H1 (cell line): ENCODE measurements at regions not wholly inside any gene's neighbourhood (a gene's known extent, or its start where the extent isn't known, plus 50 kb on each side); places are given as distances from the start of the nearest gene placed in this dataset.

Source experiments
- CTCF ChIA-PET: fragments of 300-600 bp; sonication (Branson Sonifier 250); formaldehyde crosslinking; loops from one replicate; lab custom pipeline; 2021; ENCODE audit not compliant: partially characterized antibody; lab: Charles Lee
- POLR2A ChIA-PET: fragments of 300-600 bp; sonication (Branson Sonifier 250); formaldehyde crosslinking; loops from one replicate; lab custom pipeline; 2021; ENCODE audit warnings: inconsistent platforms; ENCODE audit not compliant: partially characterized antibody; lab: Charles Lee
- DNase-seq, 2 experiments: peaks; one replicate each; pipeline versions ENCODE4 v3.0.0 to v3.0.0-alpha.2; 2010 to 2022; ENCODE audit warnings: low spot score in 2 of 2, low read depth in 1 of 2, mixed read lengths in 1 of 2
- FAIRE-seq: peaks from 2 replicates; lab custom pipeline; 2011; peaks lifted over from hg19 to GRCh38; lab: Jason Lieb, UNC
- H2AFZ ChIP-seq: 2 replicates; pipeline ENCODE4 v1.8.1; 2012; ENCODE audit warnings: low read length, inconsistent platforms
- H2AK5ac ChIP-seq: 2 replicates; pipeline ENCODE4 v1.6.1; 2013; ENCODE audit warnings: low read depth, low read length
- H2BK120ac ChIP-seq: replicated peaks from 2 replicates; pipeline ENCODE3; 2013; ENCODE audit warnings: low read depth, low read length, inconsistent platforms
- H2BK12ac ChIP-seq: 2 replicates; pipeline ENCODE4 v1.6.1; 2013; ENCODE audit warnings: low read depth, low read length
- H2BK15ac ChIP-seq: 2 replicates; pipeline ENCODE4 v1.6.1; 2013; ENCODE audit warnings: low read length
- H2BK20ac ChIP-seq: 2 replicates; pipeline ENCODE4 v1.6.1; 2013; ENCODE audit warnings: low read length
- H2BK5ac ChIP-seq: 2 replicates; pipeline ENCODE4 v1.6.1; 2013; ENCODE audit warnings: low read depth, low read length
- H3K14ac ChIP-seq: 2 replicates; pipeline ENCODE4 v1.6.1; 2013; ENCODE audit warnings: inconsistent platforms; ENCODE audit not compliant: insufficient read length
- H3K18ac ChIP-seq: 2 replicates; pipeline ENCODE4 v1.6.1; 2013; ENCODE audit warnings: low read length; ENCODE audit errors: extremely low read depth
- H3K23ac ChIP-seq: 2 replicates; pipeline ENCODE4 v1.6.1; 2013; ENCODE audit warnings: inconsistent platforms; ENCODE audit not compliant: insufficient read length
- H3K23me2 ChIP-seq: 2 replicates; pipeline ENCODE4 v1.6.1; 2013; ENCODE audit warnings: low read depth, low read length
- H3K27ac ChIP-seq: 2 replicates; pipeline ENCODE4 v1.6.1; 2011; ENCODE audit warnings: low read depth, low read length, inconsistent platforms
- H3K27me3 ChIP-seq, 4 experiments: replicated peaks in 1 of 4; 1 replicate in 1 of 4; 2 replicates in 3 of 4; pipeline versions ENCODE4 v1.6.1 to v1.8.1; 2011 to 2013; ENCODE audit warnings: low read length in 3 of 4, mild to moderate bottlenecking in 3 of 4, inconsistent platforms in 2 of 4, mixed read lengths in 2 of 4, moderate library complexity in 1 of 4; ENCODE audit not compliant: control insufficient read depth in 3 of 4, insufficient read depth in 3 of 4; ENCODE audit errors: extremely low read depth in 1 of 4
- H3K36me3 ChIP-seq, 4 experiments: 2 replicates each; pipeline versions ENCODE4 v1.6.1 to v1.8.1; 2011 to 2013; ENCODE audit warnings: mild to moderate bottlenecking in 4 of 4, low read length in 3 of 4, moderate library complexity in 2 of 4, control low read depth in 1 of 4, inconsistent platforms in 1 of 4; ENCODE audit not compliant: insufficient read depth in 4 of 4, control insufficient read depth in 2 of 4
- H3K4ac ChIP-seq: replicated peaks from 2 replicates; pipeline ENCODE3; 2013; ENCODE audit warnings: low read length, low read depth, mixed read lengths, inconsistent platforms; ENCODE audit not compliant: insufficient read length
- H3K4me1 ChIP-seq, 4 experiments: replicated peaks in 1 of 4; 1 replicate in 1 of 4; 2 replicates in 3 of 4; pipeline versions ENCODE4 v1.6.1 to v1.8.1; 2011 to 2013; ENCODE audit warnings: low read length in 3 of 4, inconsistent platforms in 2 of 4, mixed read lengths in 1 of 4; ENCODE audit not compliant: insufficient read depth in 4 of 4, control insufficient read depth in 3 of 4
- H3K4me2 ChIP-seq, 2 experiments: 2 replicates each; pipeline versions ENCODE4 v1.6.1 to v1.8.1; 2011 to 2013; ENCODE audit warnings: low read depth in 2 of 2, low read length in 2 of 2, control low read depth in 1 of 2, inconsistent platforms in 1 of 2, mild to moderate bottlenecking in 1 of 2; ENCODE audit not compliant: insufficient read depth in 1 of 2
- H3K4me3 ChIP-seq, 4 experiments: fragments of 200-600, 300-600 bp in 1 of 4; sonication (generic), shearing (Covaris generic), sonication (Bioruptor Twin) in 1 of 4; 2 replicates each; pipeline versions ENCODE4 v1.5.1 to v1.8.1; 2011 to 2016; ENCODE audit warnings: low read length in 4 of 4, low read depth in 3 of 4, control low read depth in 2 of 4, inconsistent platforms in 2 of 4, mild to moderate bottlenecking in 2 of 4, mixed read lengths in 1 of 4, moderate library complexity in 1 of 4; ENCODE audit not compliant: insufficient read depth in 2 of 4; ENCODE audit errors: extremely low read depth in 1 of 4
- H3K56ac ChIP-seq: replicated peaks from 2 replicates; pipeline ENCODE3; 2013; ENCODE audit warnings: low read depth, mild to moderate bottlenecking, mixed read lengths, low read length, inconsistent platforms; ENCODE audit not compliant: insufficient read length
- H3K79me1 ChIP-seq: 2 replicates; pipeline ENCODE4 v1.6.1; 2013; ENCODE audit warnings: low read depth, low read length, control low read depth
- H3K79me2 ChIP-seq, 2 experiments: 2 replicates each; pipeline versions ENCODE4 v1.6.1 to v1.8.1; 2012 to 2013; ENCODE audit warnings: low read length in 2 of 2, mild to moderate bottlenecking in 2 of 2, inconsistent platforms in 1 of 2; ENCODE audit not compliant: insufficient read depth in 2 of 2, control insufficient read depth in 1 of 2
- H3K9ac ChIP-seq, 4 experiments: replicated peaks in 1 of 4; 1 replicate in 1 of 4; 2 replicates in 3 of 4; pipeline versions ENCODE4 v1.6.1 to v1.8.1; 2011 to 2013; ENCODE audit warnings: low read depth in 3 of 4, low read length in 3 of 4, control low read depth in 2 of 4, mild to moderate bottlenecking in 2 of 4, moderate library complexity in 2 of 4, inconsistent platforms in 1 of 4; ENCODE audit errors: extremely low read depth in 1 of 4
- H3K9me3 ChIP-seq, 2 experiments: 2 replicates each; pipeline versions ENCODE4 v1.6.1 to v1.8.1; 2012 to 2013; ENCODE audit warnings: mild to moderate bottlenecking in 2 of 2, moderate library complexity in 2 of 2, control low read depth in 1 of 2, inconsistent platforms in 1 of 2, low read depth in 1 of 2, low read length in 1 of 2, mixed read lengths in 1 of 2; ENCODE audit not compliant: insufficient read depth in 2 of 2
- H4K20me1 ChIP-seq, 2 experiments: replicated peaks in 1 of 2; 2 replicates each; pipeline versions ENCODE3 to v1.8.1; 2011 to 2013; ENCODE audit warnings: inconsistent platforms in 2 of 2, low read length in 2 of 2, mild to moderate bottlenecking in 1 of 2; ENCODE audit not compliant: insufficient read depth in 2 of 2, control insufficient read depth in 1 of 2
- H4K5ac ChIP-seq: 2 replicates; pipeline ENCODE4 v1.6.1; 2013; ENCODE audit warnings: low read length, low read depth, mixed read lengths, inconsistent platforms; ENCODE audit not compliant: insufficient read length
- H4K8ac ChIP-seq: 2 replicates; pipeline ENCODE4 v1.8.0; 2013; ENCODE audit warnings: mild to moderate bottlenecking, moderate library complexity, low read length, inconsistent platforms; ENCODE audit not compliant: insufficient read depth; ENCODE audit errors: extremely low read depth
- H4K91ac ChIP-seq: replicated peaks from 2 replicates; pipeline ENCODE3; 2013; ENCODE audit warnings: low read length, mixed read lengths, inconsistent platforms; ENCODE audit not compliant: insufficient read length
- NRF1 ChIP-seq: IDR thresholded peaks from 2 replicates; pipeline ENCODE4 v1.6.1; 2011; ENCODE audit warnings: mild to moderate bottlenecking, low read depth, low read length, improper control_type of control experiment
- RAD21 ChIP-seq, 2 experiments: IDR thresholded peaks in 1 of 2; conservative IDR thresholded peaks in 1 of 2; 2 replicates each; pipeline ENCODE4 v1.6.1; 2011; ENCODE audit warnings: low read depth in 2 of 2, low read length in 2 of 2, improper control_type of control experiment in 1 of 2, inconsistent platforms in 1 of 2, mild to moderate bottlenecking in 1 of 2, moderate library complexity in 1 of 2
- WGBS, 2 experiments: shearing (Covaris generic) in 1 of 2; methylation state at CpG; one replicate each; pipeline versions ENCODE4 v1.1.6 to v1.1.7; 2013 to 2015; ENCODE audit warnings: low lambda C conversion rate in 2 of 2, mixed read lengths in 2 of 2, inconsistent platforms in 1 of 2, low coverage in 1 of 2, missing lambda C conversion rate in 1 of 2; ENCODE audit not compliant: insufficient replicate concordance in 2 of 2, insufficient coverage in 1 of 2, insufficient read length in 1 of 2; ENCODE audit errors: extremely low coverage in 1 of 2, missing lambda C conversion rate in 1 of 2; 5-methylcytosine and 5-hydroxymethylcytosine counted together
- TF ChIP-seq, protein P1 (sequence below), 3 experiments: IDR thresholded peaks; 1 replicate in 2 of 3; 2 replicates in 1 of 3; pipeline versions ENCODE4 v1.5.1 to v1.6.1; 2011; ENCODE audit warnings: low read length in 3 of 3, mild to moderate bottlenecking in 3 of 3, inconsistent platforms in 2 of 3, low read depth in 1 of 3, moderate library complexity in 1 of 3; ENCODE audit not compliant: insufficient read depth in 1 of 3; ENCODE audit errors: control extremely low read depth in 1 of 3

DNA sequence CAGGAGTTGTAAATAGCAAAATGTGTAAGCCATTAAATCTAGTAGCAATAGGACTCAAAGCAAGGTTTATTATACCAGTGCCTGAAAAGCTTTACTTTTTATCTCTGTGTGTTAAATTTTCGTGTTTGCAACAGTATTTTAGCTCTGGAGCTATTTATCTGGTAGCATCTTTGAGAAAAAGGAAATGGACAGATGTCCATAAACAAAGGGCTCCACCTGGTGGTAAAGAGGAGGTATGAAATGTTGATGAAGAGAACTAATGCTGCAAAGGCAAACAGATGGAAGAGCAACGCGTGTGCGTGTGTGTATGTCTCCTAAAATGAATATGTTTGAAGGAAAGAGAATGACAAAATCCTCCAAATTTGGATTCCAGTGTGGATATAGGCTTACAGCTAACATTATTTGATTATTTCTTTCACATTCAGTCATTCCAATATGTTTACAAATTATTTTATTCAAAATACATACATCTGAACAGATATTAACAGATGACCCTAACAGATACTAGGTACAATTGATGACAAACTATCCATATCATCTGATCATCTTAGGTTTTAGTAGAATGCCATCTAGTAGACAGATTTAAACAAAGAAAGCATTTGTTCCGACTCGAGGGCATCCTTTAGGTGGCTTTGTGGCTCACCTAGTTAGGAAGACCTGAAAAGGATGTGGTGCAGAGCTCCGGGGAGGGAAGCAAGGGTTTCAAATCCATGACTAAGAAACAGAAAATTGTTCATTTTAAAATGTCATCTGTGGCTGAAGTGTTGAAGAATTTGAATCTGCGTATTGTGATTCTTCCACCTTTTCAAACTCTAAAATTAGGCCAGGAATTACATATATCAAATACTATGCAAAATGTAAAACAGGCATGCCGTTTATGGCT is 383.3 kb downstream of the MTX2 start:
- Histone ChIP-seq H3K18ac (no peak overlapping the region), H3K4me3 (no peak overlapping the region)
- no peak for DNase-seq
- TF ChIP-seq, protein P1, sequence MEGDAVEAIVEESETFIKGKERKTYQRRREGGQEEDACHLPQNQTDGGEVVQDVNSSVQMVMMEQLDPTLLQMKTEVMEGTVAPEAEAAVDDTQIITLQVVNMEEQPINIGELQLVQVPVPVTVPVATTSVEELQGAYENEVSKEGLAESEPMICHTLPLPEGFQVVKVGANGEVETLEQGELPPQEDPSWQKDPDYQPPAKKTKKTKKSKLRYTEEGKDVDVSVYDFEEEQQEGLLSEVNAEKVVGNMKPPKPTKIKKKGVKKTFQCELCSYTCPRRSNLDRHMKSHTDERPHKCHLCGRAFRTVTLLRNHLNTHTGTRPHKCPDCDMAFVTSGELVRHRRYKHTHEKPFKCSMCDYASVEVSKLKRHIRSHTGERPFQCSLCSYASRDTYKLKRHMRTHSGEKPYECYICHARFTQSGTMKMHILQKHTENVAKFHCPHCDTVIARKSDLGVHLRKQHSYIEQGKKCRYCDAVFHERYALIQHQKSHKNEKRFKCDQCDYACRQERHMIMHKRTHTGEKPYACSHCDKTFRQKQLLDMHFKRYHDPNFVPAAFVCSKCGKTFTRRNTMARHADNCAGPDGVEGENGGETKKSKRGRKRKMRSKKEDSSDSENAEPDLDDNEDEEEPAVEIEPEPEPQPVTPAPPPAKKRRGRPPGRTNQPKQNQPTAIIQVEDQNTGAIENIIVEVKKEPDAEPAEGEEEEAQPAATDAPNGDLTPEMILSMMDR (IDR thresholded peaks at IDR 0.05; ENCODE audit: control extremely low read depth in 1 of 3, insufficient read depth in 1 of 3, low read depth in 1 of 3, low read length in 3 of 3), result peak in 2 of 3 experiments; percentile 55 to 73; a peak in 3 of 4 replicates
- peak; percentile 63 to 68 for TF ChIP-seq RAD21 (IDR thresholded peaks at IDR 0.05 in 1 of 2, conservative IDR thresholded peaks at IDR 0.05 in 1 of 2; ENCODE audit: low read depth in 2 of 2, low read length in 2 of 2)
- TF ChIP-seq NRF1, result no peak
- TF ChIP-seq, all 59 proteins: peak for 2
- Histone ChIP-seq H3K23me2 (no peaks in the 10 kb centered on the region), H3K9me3 (no peaks in the 10 kb centered on the region), H3K4ac (no peak overlapping the region), H4K20me1 (no peaks in the 10 kb centered on the region), H3K36me3 (no peaks in the 10 kb centered on the region), H2BK15ac (no peak overlapping the region), H3K27me3 (peaks cover 0 to 1% (median 0%) of the 10 kb centered on the region in 4 experiments; a peak in 4 of 7 replicates), H2AFZ (no peak overlapping the region), H3K23ac (no peak overlapping the region), H2AK5ac (no peak overlapping the region), H3K14ac (no peak overlapping the region), H3K79me1 (no peaks in the 10 kb centered on the region), H4K5ac (no peak overlapping the region), H3K4me1 (peaks cover 0 to 2% (median 0%) of the 10 kb centered on the region in 4 experiments; a peak in 1 of 7 replicates), H3K56ac (no peak overlapping the region), H3K4me2 (no peak overlapping the region), H2BK12ac (no peak overlapping the region), H3K27ac (no peak overlapping the region), H3K79me2 (no peaks in the 10 kb centered on the region), H4K8ac (no peak overlapping the region), H3K9ac (no peak overlapping the region), H2BK5ac (no peak overlapping the region), H2BK120ac (no peak overlapping the region), H4K91ac (no peak overlapping the region), H2BK20ac (no peak overlapping the region)
- CTCF ChIA-PET, result interaction anchor here (0.6 to 7.9 kb wide), 94 partner anchors 11 to 612 kb away, joined by 3 to 123 read pairs (median 4); partner anchors contain the start of genes HOXD8 and NFE2L2
- peak; percentile 82 for FAIRE-seq
- WGBS, 2 experiments, result 63% methylated on average over 9 of the region's 9 CpGs; no CpG with 5 or more reads in 1 of the 2 experiments
- POLR2A ChIA-PET, result interaction anchor here (1.1 kb wide), 1 partner anchor 198 kb away, joined by 3 read pairs; no protein-coding TSS in a partner anchor
